ENCODE measurements at regions not wholly inside any gene's neighbourhood (a gene's known extent, or its start where the extent isn't known, plus 50 kb on each side); places are given as distances from the start of the nearest gene placed in this dataset.
"Not testable (repeated sequence)": the region's sequence is repeated elsewhere in the genome, so short reads cannot be mapped to it uniquely, and the experiment has no call there.

- no peak for DNase-seq
Observed at GRCh38 chr16:65365732-65366715, 244.2 kb upstream of the CDH11 start.

GRCh38 chr16:65356721-65357120 is 234.9 kb upstream of the CDH11 start:
- not testable (repeated sequence) for DNase-seq

DNA sequence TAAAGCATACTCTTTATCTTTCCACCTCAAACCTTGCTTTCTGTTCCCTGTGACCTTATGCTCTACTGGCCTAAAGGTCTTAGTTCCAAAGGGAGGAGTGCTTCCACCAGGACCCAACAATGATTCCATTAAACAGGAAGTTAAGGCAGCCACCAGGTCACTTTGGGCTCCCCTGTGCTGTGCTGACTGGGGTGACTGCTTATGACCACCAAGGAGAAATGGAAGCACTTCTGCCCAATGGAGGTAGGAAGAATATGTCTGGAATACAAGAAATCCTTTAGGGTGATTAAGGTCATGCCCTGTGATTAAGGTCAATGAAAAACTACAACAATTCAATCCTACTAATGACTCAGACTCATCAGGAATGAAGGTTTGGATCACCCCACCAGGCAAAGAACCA is 233.8 kb upstream of the CDH11 start:
- no peak for DNase-seq

DNA sequence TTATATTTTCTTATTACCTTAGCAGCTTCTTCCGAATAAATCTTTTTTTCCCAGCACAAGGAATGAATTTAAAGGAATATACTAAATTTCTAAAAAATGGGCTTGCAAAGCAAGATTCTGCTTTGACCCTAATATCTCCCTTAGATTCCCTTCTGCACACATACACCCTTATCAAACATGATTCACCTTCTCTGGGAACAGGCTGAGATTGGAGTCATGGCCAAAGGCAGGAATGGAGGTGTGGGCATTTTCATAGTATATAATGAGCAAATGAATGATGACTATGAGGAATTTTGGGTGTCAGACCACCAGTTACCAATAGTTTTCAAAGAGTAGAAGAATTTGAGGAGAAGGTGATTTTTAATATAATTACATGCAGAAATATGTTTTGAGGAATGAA is 231.3 kb upstream of the CDH11 start:
- DNase-seq = no peak

GRCh38 chr16:65349626-65350025 is 227.8 kb upstream of the CDH11 start:
- DNase-seq = no peak

DNA sequence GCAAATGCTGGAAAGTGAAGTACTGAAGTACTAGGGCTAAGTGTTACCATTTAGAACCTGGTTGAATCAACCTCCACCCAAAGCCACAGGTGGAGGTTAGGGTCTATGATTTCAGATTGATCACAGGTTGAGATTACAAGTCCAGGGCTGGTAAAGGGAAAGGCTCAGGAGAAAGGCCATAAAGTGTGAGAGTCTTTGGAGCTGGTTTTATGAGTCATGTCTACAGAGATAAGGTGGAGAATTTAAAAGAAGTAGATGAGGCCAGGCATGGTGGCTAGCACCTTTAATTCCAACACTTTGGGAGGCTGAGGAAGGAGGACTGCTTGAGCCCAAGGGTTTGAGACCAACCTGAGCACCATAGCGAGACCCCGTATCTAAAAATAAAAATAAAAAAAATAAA is 221.7 kb upstream of the CDH11 start:
- no peak for DNase-seq

DNA sequence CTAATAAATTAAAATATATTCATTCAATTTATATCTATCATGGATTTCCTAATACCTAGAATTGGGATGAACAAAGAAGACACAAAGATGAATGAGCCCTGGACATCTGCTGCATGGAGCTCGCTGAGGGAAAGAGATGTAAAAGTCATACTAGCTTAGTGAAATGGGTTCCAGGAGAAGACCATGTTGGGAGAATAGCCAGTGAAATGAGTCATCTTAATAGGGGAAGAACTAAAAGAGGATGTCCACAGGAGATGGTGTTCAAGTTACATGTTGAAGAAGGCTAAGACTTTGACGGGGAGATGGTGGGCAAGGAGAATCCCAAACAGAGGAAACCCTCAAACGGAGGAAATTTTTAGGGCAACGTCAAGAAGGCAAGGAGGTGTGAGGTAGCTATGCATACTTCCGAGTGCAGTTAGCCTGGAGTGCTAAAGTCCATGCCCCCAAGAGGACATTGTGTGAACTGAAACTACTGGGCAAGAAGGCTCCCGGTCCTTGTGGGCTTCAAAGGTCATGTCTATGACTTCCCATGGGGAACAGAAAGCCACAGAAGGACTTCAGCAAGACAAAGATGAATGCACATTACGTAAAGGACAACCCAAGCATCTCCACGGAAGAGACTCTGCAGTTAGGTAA is 220.5 kb upstream of the CDH11 start:
- no peak for DNase-seq

DNA sequence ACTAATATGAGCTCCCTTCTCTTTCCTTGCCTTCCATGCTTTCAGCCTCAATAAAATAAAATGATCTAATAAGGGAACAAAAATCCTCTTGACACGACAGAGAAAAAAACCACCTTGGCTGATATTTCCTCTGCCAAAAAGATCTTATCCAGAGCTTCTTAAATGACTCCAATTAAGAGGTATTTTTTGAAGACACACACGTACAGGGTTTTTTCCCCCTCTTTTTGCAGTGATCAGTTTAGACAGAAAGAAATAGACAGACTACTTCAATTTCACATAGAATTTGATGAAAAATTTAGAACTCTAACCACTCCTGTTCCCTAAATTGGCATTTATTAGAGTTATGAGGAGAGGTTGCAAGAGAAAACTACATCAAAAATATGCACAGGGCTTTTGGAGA is 217.2 kb upstream of the CDH11 start:
- DNase-seq = no peak

- DNase-seq = no peak
Observed at GRCh38 chr16:65336160-65336559, 214.3 kb upstream of the CDH11 start.

DNA sequence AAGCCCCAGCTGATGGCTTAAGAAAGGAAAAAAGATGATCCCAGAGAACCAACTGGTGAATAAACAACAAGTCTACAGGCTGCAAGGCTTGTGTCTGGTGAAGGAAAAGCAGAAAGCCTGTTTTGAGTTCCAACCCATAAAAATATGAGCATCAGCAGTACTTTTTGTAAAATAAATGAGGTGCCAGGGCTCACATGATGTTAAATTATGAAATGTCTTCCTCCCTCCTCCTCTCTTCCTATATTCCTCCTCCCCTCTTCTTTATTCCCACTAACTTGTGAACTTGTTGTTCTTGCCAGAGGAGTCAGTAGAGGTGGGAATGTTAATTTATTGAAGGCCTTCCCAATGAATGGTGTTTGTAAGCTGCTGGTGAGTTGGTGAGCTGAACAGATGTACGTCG is 212.2 kb upstream of the CDH11 start:
- DNase-seq = no peak

- no peak for DNase-seq
Observed at GRCh38 chr16:65333283-65333682, 211.4 kb upstream of the CDH11 start.

DNA sequence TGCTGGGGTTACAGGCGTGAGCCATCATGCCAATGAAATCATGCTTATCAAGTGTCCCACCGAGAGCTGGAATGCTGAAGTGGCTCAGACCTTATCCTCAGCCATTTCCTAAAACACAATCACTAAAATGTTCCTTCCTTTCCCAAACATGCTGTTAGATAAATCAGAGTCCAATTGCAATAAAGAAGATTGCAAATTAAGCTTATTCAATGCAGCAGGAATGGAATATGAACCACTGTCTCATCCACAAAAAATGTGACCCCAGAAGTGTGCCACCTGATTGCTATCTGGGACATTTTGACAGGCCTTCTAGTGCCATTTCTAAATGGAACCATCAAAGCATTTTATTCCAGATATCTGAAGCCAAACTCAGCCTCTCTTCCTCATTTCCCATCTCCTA is 205.5 kb upstream of the CDH11 start:
- DNase-seq = no peak

DNA sequence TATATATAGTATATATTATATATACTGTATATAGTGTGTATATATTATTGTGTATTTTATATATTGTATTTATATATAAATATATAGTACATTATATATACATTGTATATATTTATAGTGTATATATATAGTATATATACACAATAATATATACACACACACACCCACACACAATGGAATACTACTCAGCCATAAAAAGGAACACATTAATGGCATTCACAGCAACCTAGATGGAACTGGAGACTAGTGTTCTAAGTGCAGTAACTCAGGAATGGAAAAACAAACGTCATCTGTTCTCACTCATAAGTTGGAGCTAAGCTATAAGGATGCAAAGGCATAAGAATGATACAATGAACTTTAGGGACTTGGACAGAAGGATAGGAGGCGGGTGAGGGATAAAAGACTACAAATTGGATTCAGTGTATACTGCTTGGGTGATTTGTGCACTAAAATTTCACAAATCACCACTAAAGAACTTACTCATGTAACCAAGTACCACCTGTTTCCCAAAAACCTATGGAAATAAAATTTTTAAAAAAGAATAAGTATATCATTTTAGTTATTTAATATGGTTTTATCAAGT is 201.9 kb upstream of the CDH11 start:
- no peak for DNase-seq

- DNase-seq = no peak
Observed at GRCh38 chr16:65319621-65320231, 197.9 kb upstream of the CDH11 start.

DNA sequence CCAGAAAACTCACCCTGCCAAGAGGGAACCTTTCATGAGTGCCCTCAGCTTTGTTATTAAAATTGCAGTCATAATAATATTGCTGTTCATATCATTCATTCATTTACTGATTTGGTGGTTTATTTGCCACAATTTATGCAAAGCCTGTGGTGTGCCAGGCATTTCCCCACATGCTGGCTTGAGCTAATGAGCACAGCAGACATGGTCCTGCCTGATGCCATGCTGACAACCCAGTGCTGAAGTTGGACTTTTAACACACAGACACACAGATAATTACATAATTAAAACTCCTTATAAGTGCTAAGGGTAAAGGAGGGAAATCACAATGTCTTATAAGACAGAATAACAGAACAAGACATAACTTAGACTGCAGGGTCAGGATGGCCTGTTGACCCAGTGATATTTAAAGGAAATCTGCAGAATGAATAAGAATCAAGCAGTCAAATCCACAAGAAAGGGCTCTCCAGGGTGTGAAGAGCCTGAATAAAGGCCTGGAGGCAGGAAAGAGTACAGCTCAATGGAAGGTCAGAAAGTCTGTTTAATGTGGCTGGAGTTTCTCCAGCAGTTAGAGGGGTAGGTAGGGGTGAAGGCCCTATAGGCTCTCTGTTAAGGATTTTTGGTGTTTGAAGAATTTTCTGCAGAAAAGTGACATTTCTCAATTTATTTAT is 196.9 kb upstream of the CDH11 start:
- DNase-seq = no peak

DNA sequence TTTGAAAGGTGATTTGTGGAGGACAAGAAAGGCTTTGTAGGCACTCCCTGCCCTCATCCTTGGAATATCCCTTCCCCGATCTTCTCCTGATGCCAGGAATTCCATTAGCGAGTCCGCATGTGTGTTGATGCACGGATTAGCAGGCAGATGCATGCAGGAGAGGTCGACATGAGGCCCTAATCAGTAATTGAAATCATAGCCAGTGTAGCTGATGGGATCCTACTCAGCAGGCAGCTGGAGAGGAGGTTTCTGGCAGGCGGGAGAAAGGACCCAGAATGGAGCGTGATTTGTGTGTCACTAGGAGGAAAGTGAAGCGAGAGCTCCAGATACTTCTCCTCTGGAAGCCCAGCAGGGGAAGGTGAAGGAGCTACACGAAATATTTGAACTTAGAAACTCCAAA is 196.3 kb upstream of the CDH11 start:
- DNase-seq = no peak

GRCh38 chr16:65316808-65317207 is 194.9 kb upstream of the CDH11 start:
- DNase-seq = no peak

GRCh38 chr16:65315081-65315780 is 193.4 kb upstream of the CDH11 start:
- no peak for DNase-seq

DNA sequence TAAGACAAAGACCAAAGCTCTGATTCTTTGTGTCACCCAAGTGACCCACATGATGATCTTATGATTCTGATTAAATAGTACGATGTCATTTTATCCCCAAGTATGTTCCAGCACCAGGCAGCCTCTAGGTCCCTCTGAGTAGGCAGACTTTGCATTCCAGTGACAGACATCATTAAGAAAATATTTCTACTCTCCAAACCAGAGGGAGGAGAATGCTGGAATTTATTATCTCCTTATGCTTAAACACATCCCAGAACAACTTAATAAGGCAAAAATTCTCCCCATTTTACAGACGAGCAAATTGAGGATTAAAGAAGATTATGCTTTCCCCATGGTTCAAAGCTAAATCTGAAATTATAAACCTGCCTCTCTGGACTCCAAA is 192.8 kb upstream of the CDH11 start:
- DNase-seq = no peak

DNA sequence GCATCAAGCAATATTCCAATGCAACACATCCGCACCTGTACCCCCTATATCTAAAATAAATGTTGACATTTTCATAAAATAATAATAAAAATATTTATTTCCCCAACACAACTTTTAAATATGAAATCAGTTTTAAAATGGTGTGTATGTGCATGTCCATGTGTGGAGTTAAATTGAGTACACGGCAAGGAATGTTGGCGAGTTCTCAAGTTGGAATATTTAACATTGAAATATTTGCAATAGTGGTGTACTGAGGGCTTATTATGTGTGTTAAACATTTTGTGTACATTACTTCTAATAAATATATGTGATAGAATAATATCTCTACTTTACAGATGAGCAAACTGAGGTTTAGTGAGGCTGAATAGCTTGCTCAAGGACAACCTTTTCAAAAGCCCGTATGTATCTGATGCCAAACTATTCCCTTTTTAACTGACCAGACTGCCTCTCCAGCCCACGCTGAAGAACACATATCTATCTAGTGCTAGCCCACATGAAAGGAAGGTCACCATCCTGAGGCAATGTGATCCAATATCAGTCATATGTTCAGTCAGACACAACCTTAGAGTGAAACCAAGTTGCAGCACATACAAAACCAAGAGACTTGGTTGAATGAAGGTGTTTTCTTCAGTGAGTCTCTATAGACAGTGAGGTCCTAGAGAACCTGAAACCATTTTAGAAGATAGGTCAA is 192.2 kb upstream of the CDH11 start:
- no peak for DNase-seq

DNA sequence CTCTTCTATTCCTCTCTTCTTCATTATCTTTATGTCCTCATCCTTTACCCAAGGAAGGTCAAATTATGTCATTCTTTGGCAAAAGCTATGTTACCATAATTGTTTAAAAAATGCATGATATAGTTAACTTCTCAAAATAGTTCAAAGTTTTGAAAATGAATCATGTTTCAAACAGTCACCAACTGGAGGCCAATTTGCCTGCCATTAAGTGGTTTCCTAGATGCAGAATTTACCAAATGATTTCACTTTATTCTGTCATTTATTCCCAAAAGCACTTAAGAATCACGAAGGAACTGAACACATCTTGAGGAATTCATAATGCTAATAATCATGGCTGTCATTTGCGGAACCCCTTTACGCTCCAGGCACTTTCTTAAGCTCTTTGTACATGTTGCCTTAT is 190.9 kb upstream of the CDH11 start:
- no peak for DNase-seq
